ENCODE measurements at regions not wholly inside any gene's neighbourhood (a gene's known extent, or its start where the extent isn't known, plus 50 kb on each side); places are given as distances from the start of the nearest gene placed in this dataset.

DNA sequence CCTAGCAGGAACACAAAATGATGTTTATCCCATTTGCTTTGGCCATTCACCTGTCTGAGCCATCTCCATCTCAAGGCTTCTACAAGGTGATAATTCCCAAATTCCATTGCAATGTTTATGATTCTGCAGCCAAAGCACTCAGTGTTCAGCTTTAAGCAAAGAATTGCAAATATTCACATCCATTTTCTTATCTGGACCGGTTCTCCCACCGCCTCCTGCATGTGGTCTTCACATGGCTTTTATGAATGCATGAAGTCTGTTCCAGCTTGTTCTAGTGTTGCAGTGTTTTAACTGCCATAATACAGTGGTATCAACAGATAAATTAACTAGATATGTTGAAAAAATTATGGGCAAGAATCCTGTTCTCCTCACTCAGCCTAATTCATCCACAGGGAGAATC, 443.0 kb upstream of the KLF4 start:
- Histone ChIP-seq H3K4me3 (no peak overlapping the region), H3K27me3 (no peaks in the 10 kb centered on the region), H3K36me3 (no peaks in the 10 kb centered on the region), H3K9me3 (ENCODE audit: low read depth) (no peaks in the 10 kb centered on the region), H3K27ac (no peak overlapping the region), H3K4me1 (ENCODE audit: low read depth) (no peaks in the 10 kb centered on the region)
- no peak for TF ChIP-seq CTCF (IDR thresholded peaks at IDR 0.05; ENCODE audit: low read depth, low read length)
- DNase-seq (ENCODE audit: low read depth in 1 of 2, low spot score in 1 of 2): peak in 1 of 2 donors; percentile 14

DNA sequence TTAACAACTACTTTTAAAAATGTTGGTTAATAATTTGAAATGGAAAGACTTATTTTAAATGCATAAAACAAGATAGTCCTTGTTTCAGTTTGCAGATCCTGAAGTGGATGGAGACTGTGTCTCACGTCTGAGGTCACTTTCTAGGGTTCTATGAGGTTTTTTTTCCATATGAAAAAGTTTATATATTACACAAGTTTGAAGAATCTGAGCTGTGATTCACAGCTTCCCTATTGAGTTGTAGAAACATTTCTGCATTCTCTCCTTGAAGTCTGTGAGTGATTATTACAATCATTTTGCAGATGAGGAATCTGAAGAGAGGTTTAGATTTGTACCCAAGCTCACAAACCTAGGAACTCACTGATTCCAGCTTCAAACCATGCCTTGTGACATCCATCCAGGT, 442.5 kb upstream of the KLF4 start:
- no peak for TF ChIP-seq CTCF (IDR thresholded peaks at IDR 0.05; ENCODE audit: low read depth, low read length)
- peak in 1 of 2 donors; percentile 34 for DNase-seq (ENCODE audit: low read depth in 1 of 2, low spot score in 1 of 2)

DNA sequence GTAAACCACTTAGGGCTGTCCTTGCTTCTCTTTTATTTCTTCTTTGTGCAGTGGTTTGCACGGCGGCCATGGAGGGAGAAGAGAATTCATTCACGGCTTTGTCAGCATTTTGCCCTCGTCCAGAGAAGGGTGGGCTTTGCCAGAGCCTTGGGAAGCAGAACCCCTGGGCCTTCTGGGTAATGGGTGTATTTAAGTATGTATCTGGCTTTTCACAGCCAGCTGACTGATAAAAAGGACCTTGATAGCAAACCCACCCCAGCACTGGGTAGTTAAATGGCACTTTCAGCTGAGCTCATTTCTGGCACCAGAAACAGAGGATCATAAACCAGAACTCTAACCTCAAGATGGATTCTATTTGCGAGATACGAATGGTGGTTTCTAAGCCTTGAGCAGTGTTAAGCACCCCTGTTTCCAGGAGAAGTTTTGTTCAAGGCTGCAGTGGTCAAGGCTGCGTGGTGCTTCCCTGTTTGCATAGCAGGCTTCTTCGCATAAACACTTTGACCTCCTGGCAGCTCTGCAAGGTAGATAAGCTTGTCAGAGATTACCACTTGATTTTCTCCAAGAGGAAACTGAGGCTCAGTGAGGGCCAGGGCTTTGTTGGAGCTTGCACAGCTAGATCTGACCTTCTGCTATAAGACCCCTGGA, 441.6 kb upstream of the KLF4 start:
- no peak for TF ChIP-seq CTCF (IDR thresholded peaks at IDR 0.05; ENCODE audit: low read depth, low read length)
- H3K4me3 ChIP-seq: no peak overlapping the region
- no peak overlapping the region for H3K27ac ChIP-seq
- no peaks in the 10 kb centered on the region for H3K27me3 ChIP-seq
- DNase-seq (ENCODE audit: low read depth in 1 of 2, low spot score in 1 of 2): no peak
- H3K36me3 ChIP-seq: no peaks in the 10 kb centered on the region
- H3K4me1 ChIP-seq (ENCODE audit: low read depth): no peaks in the 10 kb centered on the region
- no peaks in the 10 kb centered on the region for H3K9me3 ChIP-seq (ENCODE audit: low read depth)

More for the DNA sequence above, 442.5 kb upstream of the KLF4 start:
- Histone ChIP-seq H3K4me3 (no peak overlapping the region), H3K4me1 (ENCODE audit: low read depth) (no peaks in the 10 kb centered on the region), H3K36me3 (no peaks in the 10 kb centered on the region), H3K27me3 (no peaks in the 10 kb centered on the region), H3K9me3 (ENCODE audit: low read depth) (no peaks in the 10 kb centered on the region), H3K27ac (no peak overlapping the region)

DNA sequence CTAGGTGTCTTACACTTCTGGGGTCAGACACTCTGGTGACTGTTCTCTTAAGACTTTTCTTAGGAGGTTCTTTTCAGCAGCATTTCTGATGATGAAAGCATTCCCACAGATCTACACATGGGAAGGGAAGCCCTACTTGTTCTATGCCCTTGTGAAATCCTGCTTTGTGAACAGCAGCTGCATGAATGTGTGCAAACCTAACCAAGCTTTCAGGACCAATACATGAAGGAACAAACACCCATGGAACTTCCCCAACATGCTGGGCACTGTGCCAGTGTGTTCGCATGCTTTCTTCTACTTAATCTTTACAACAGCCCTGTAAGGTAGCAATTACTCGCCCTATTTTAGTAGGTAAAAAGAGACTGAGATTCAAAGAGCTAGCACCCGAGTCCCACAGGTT, 439.9 kb upstream of the KLF4 start:
- Histone ChIP-seq H3K36me3 (no peaks in the 10 kb centered on the region), H3K9me3 (ENCODE audit: low read depth) (no peaks in the 10 kb centered on the region), H3K27ac (no peak overlapping the region), H3K4me3 (no peak overlapping the region), H3K4me1 (ENCODE audit: low read depth) (no peaks in the 10 kb centered on the region), H3K27me3 (no peaks in the 10 kb centered on the region)
- no peak for TF ChIP-seq CTCF (IDR thresholded peaks at IDR 0.05; ENCODE audit: low read depth, low read length)
- DNase-seq (ENCODE audit: low read depth in 1 of 2, low spot score in 1 of 2): peak in 1 of 2 donors; percentile 72

GRCh38 chr9:107928701-107929371, 439.3 kb upstream of the KLF4 start:
- no peaks in the 10 kb centered on the region for H3K27me3 ChIP-seq
- DNase-seq (ENCODE audit: low read depth in 1 of 2, low spot score in 1 of 2): no peak

More at GRCh38 chr9:107928701-107929371, 439.3 kb upstream of the KLF4 start:
- no peaks in the 10 kb centered on the region for H3K36me3 ChIP-seq
- H3K9me3 ChIP-seq (ENCODE audit: low read depth): no peaks in the 10 kb centered on the region
- TF ChIP-seq CTCF (IDR thresholded peaks at IDR 0.05; ENCODE audit: low read depth, low read length): no peak
- H3K27ac ChIP-seq: no peak overlapping the region
- H3K4me1 ChIP-seq (ENCODE audit: low read depth): no peaks in the 10 kb centered on the region
- no peak overlapping the region for H3K4me3 ChIP-seq
